Muscle layer of colon (tissue), 2 donors: ENCODE measurements at regions not wholly inside any gene's neighbourhood (a gene's known extent, or its start where the extent isn't known, plus 50 kb on each side); places are given as distances from the start of the nearest gene placed in this dataset.

Experiments
- H3K27ac ChIP-seq: one replicate; pipeline ENCODE4 v1.7.0; 2013; ENCODE audit warnings: low read depth, mild to moderate bottlenecking, low read length, moderate library complexity
- H3K27me3 ChIP-seq, 2 donors: one replicate each; pipeline ENCODE4 v1.7.0; 2013; ENCODE audit warnings: low read length in 2 of 2, mild to moderate bottlenecking in 2 of 2; ENCODE audit not compliant: insufficient read depth in 2 of 2, control insufficient read depth in 1 of 2
- H3K36me3 ChIP-seq: one replicate; pipeline ENCODE4 v1.7.0; 2013; ENCODE audit warnings: mild to moderate bottlenecking, low read length; ENCODE audit not compliant: insufficient read depth
- H3K4me1 ChIP-seq: one replicate; pipeline ENCODE4 v1.7.0; 2013; ENCODE audit warnings: mild to moderate bottlenecking, low read length; ENCODE audit not compliant: insufficient read depth
- H3K4me3 ChIP-seq, 2 donors: one replicate each; pipeline ENCODE4 v1.7.0; 2013; ENCODE audit warnings: low read length in 2 of 2, low read depth in 1 of 2, mild to moderate bottlenecking in 1 of 2, moderate library complexity in 1 of 2
- H3K9ac ChIP-seq: one replicate; pipeline ENCODE4 v1.7.0; 2013; ENCODE audit warnings: low read length
- H3K9me3 ChIP-seq: one replicate; pipeline ENCODE4 v1.7.0; 2013; ENCODE audit warnings: mild to moderate bottlenecking, low read length
- donor health status: abdominal sarcoma.
- donor health status: Adenocarcinoma of cecum.

DNA sequence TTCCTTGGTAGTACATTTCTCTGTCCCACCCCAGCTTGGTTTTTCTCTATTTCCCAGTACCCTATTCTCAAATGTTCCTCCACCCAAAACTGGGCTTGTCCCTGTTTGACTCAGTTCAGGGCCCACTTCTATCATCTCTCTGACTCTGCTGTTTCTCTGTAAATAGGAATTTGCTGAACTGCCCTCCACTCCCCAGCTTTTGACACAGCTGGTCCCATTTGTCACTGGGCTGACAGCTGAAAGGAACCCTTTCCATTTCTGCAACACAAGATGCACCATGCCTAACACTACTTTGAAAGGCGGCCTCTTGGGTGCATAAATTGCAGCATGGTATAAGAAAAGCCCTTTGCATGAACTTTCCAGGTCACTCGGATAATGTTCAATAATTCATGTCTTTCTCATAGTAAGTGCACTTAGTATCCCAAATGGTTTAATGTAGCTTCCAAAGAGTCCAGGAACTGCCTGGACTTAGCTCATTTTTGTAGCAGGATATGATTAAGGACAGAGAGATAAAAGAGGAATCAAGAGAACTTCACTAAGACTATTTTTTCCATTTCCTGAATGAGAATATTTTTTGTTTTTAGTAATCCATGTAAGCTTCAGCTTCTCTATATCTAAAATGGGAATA lies 256.7 kb downstream of the CDH11 start:
- Histone ChIP-seq H3K36me3 (no peaks in the 10 kb centered on the region), H3K27me3 (no peaks in the 10 kb centered on the region), H3K9me3 (no peaks in the 10 kb centered on the region), H3K4me3 (no peak overlapping the region), H3K9ac (no peak overlapping the region), H3K4me1 (peaks cover 4% of the 10 kb centered on the region), H3K27ac (no peak overlapping the region)

GRCh38 chr16:64864232-64864809 lies 257.5 kb downstream of the CDH11 start:
- Histone ChIP-seq H3K27ac (no peak overlapping the region), H3K9me3 (no peaks in the 10 kb centered on the region), H3K36me3 (no peaks in the 10 kb centered on the region), H3K4me3 (no peak overlapping the region), H3K9ac (no peak overlapping the region), H3K27me3 (no peaks in the 10 kb centered on the region), H3K4me1 (peaks cover 4% of the 10 kb centered on the region)

GRCh38 chr16:64858076-64858475 lies 263.8 kb downstream of the CDH11 start:
- no peak overlapping the region for H3K4me3 ChIP-seq

DNA sequence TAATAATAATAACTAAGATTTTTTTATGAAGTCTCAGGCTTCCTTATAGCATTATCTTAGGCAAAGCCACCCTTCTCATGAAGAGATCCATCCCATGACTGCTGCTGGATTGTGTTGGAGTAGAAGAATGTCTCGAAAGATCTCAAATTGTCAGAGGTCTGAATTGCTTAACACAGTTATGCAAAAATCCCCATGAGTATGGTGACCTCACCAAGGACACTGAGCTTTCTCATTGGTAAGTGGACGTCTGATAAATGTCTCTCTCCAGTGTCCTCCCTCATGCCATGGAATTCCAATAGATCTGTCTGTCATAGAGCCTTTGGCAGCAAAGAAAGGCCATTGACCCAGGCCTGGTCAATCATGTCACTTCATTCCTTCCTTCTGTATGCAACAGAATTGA lies 264.5 kb downstream of the CDH11 start:
- Histone ChIP-seq H3K27ac (no peak overlapping the region), H3K4me3 (no peak overlapping the region), H3K27me3 (no peaks in the 10 kb centered on the region), H3K36me3 (no peaks in the 10 kb centered on the region), H3K9ac (no peak overlapping the region), H3K9me3 (no peaks in the 10 kb centered on the region), H3K4me1 (no peaks in the 10 kb centered on the region)

More at GRCh38 chr16:64858076-64858475, 263.8 kb downstream of the CDH11 start:
- no peak overlapping the region for H3K27ac ChIP-seq
- H3K9me3 ChIP-seq, result no peaks in the 10 kb centered on the region
- H3K9ac ChIP-seq, result no peak overlapping the region
- H3K36me3 ChIP-seq, result no peaks in the 10 kb centered on the region
- no peaks in the 10 kb centered on the region for H3K27me3 ChIP-seq
- H3K4me1 ChIP-seq, result no peaks in the 10 kb centered on the region

DNA sequence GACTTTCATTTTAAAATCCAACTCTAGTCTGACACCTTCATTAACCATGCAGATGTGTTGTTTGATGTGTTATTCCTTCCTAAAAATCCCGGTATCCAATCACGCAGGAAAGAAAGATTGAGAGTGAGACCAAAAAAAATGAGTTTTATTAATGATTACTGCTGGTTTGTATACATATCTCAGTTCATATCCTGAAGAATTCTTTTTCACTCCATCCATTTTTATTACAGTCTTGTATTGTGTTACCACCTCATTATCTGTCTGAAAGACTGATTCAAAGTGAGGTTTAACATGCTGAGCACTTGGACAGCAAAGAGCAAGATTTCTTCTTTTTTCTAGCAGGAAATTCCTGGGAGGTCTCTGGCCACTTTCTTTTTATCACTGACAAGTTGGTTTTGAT lies 268.3 kb downstream of the CDH11 start:
- Histone ChIP-seq H3K9ac (no peak overlapping the region), H3K9me3 (no peaks in the 10 kb centered on the region), H3K27me3 (no peaks in the 10 kb centered on the region), H3K36me3 (no peaks in the 10 kb centered on the region), H3K4me3 (no peak overlapping the region), H3K4me1 (no peaks in the 10 kb centered on the region), H3K27ac (no peak overlapping the region)

DNA sequence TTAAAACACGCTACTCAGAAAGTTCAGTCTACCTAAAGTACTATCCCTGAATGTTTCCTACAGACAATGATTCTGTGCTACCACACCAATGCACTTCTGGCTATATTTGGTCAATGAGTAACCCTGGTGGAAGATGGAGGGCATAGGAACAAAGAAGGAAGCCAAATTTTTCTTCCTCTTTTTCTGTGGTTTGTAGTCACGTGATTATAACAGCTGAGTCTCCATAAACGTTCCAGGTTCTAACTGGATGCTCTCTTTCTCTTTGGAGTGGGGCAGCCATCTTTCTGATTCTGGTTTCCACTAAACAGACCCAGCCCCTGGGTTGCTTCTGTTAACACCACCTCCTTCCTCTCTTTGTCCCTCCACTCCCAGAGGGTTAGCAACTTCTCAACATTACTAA lies 274.9 kb downstream of the CDH11 start:
- no peaks in the 10 kb centered on the region for H3K9me3 ChIP-seq
- no peaks in the 10 kb centered on the region for H3K4me1 ChIP-seq
- no peaks in the 10 kb centered on the region for H3K27me3 ChIP-seq
- H3K4me3 ChIP-seq, result no peak overlapping the region
- H3K9ac ChIP-seq, result no peak overlapping the region
- H3K36me3 ChIP-seq, result no peaks in the 10 kb centered on the region
- H3K27ac ChIP-seq, result no peak overlapping the region

DNA sequence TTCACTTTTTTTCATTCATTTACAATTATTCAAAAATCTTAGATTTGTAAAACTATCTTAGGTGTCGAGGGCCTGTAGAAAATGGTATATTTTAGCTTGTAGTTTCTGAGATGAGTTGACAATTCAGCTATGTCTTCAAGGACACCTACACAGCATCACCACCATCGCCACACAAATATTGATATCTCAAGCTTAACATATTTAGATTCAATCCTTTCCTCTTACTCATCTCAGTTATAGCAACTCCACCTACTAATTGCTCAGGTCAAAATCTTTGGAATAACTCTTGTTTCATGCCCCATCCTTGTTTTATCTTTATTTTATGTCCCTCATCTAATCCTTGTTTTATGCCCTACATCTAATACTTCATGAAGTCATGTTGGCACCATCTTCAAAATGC lies 276.8 kb downstream of the CDH11 start:
- H3K9ac ChIP-seq, result no peak overlapping the region
- H3K4me3 ChIP-seq, result no peak overlapping the region
- no peaks in the 10 kb centered on the region for H3K36me3 ChIP-seq
- no peaks in the 10 kb centered on the region for H3K27me3 ChIP-seq
- H3K4me1 ChIP-seq, result no peaks in the 10 kb centered on the region
- H3K27ac ChIP-seq, result no peak overlapping the region
- H3K9me3 ChIP-seq, result no peaks in the 10 kb centered on the region

DNA sequence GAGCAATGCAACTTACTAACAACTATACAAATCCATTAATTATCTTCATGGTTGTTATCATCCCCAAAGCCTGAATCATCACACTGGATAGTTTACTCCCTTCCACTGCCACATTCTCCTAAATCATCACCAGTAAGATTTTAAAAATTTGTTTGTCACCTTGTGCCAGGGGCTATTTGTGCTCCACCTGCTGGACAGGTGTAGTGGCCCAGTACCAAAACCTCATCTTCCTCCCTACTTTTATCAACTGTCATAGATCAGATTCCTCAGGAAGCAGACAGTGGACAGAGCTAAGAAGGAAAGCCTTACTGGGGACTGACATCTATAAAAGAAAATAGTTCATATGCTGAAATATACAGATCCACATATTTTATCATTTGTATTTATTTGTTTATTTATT lies 280.4 kb downstream of the CDH11 start:
- Histone ChIP-seq H3K27me3 (no peaks in the 10 kb centered on the region), H3K4me3 (no peak overlapping the region), H3K4me1 (no peaks in the 10 kb centered on the region), H3K9ac (no peak overlapping the region), H3K27ac (no peak overlapping the region), H3K9me3 (no peaks in the 10 kb centered on the region), H3K36me3 (no peaks in the 10 kb centered on the region)

- H3K9me3 ChIP-seq, result no peaks in the 10 kb centered on the region
- H3K36me3 ChIP-seq, result no peaks in the 10 kb centered on the region
- H3K9ac ChIP-seq, result no peak overlapping the region
- no peak overlapping the region for H3K27ac ChIP-seq
- no peak overlapping the region for H3K4me3 ChIP-seq
- H3K27me3 ChIP-seq, result no peaks in the 10 kb centered on the region
- no peaks in the 10 kb centered on the region for H3K4me1 ChIP-seq
These were observed 280.8 kb downstream of the CDH11 start for GRCh38 chr16:64841071-64841470.

DNA sequence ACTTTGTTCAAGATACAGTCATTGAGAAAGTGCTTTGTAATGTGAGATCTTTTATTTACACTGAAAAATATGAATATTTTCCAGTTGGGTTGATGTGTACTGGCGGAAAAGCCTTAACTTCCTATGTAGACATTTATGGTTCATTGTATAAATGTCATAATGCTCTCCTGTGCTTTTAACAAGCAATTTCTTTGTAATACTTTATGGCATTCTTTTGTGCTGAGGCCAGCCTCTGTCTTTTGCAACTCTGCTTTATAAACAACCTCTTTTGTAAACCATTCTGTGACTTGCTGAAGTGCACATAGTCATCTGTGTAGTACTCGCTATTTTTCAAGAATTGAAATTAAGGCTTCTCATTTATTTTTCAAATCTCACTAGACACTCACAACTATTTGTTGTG lies 291.2 kb downstream of the CDH11 start:
- Histone ChIP-seq H3K36me3 (no peaks in the 10 kb centered on the region), H3K4me1 (no peaks in the 10 kb centered on the region), H3K9ac (no peak overlapping the region), H3K27ac (no peak overlapping the region), H3K9me3 (no peaks in the 10 kb centered on the region), H3K27me3 (no peaks in the 10 kb centered on the region), H3K4me3 (no peak overlapping the region)

DNA sequence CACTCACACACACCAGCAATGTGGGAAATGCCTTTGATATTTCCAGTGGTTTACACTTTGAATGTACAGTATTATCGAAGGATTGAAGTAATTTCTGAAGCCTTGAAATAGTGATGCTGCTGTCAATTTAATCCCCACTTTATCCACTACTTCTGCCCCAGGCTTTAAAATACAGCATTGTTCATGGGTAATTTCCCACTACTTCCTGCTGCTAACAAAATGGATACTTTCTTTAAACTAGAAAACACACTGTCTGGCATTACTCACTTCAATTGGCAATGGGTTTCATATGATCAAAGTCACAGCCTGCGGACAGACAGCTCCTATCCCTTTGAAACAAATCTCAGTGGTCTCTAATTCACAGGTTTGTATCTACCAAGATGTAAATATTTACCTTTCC lies 292.2 kb downstream of the CDH11 start:
- no peak overlapping the region for H3K27ac ChIP-seq
- H3K9ac ChIP-seq, result no peak overlapping the region
- no peaks in the 10 kb centered on the region for H3K36me3 ChIP-seq
- H3K9me3 ChIP-seq, result no peaks in the 10 kb centered on the region
- H3K4me3 ChIP-seq, result no peak overlapping the region
- H3K27me3 ChIP-seq, result no peaks in the 10 kb centered on the region
- H3K4me1 ChIP-seq, result no peaks in the 10 kb centered on the region

- Histone ChIP-seq H3K4me3 (no peak overlapping the region), H3K27me3 (no peaks in the 10 kb centered on the region), H3K4me1 (no peaks in the 10 kb centered on the region), H3K36me3 (no peaks in the 10 kb centered on the region), H3K27ac (no peak overlapping the region), H3K9me3 (no peaks in the 10 kb centered on the region), H3K9ac (no peak overlapping the region)
These were observed 295.5 kb downstream of the CDH11 start for GRCh38 chr16:64826374-64826773.
